Mesothelial cell of epicardium (in vitro differentiated cells): ENCODE measurements at regions not wholly inside any gene's neighbourhood (a gene's known extent, or its start where the extent isn't known, plus 50 kb on each side); places are given as distances from the start of the nearest gene placed in this dataset.

Experiments used
- DNase-seq, 2 experiments: peaks; one replicate each; pipeline ENCODE4 v3.0.0; 2021; ENCODE audit warnings: low spot score in 2 of 2; ENCODE audit not compliant: unreplicated experiment in 2 of 2
- H3K27ac Mint-ChIP-seq: 2 replicates; pipeline ENCODE4 v1.8.0; 2021; ENCODE audit warnings: mixed read lengths
- H3K27me3 Mint-ChIP-seq: 2 replicates; pipeline ENCODE4 v1.8.0; 2021; ENCODE audit warnings: low read depth, mixed read lengths
- H3K36me3 Mint-ChIP-seq: 2 replicates; pipeline ENCODE4 v1.8.0; 2021; ENCODE audit warnings: mixed read lengths
- H3K4me1 Mint-ChIP-seq: 2 replicates; pipeline ENCODE4 v1.8.0; 2021; ENCODE audit warnings: mixed read lengths
- H3K4me3 Mint-ChIP-seq: 2 replicates; pipeline ENCODE4 v1.8.0; 2021; ENCODE audit warnings: mild to moderate bottlenecking, moderate library complexity, mixed read lengths
- H3K9me3 Mint-ChIP-seq: 2 replicates; pipeline ENCODE4 v1.8.0; 2021; ENCODE audit warnings: mixed read lengths
- TF ChIP-seq, protein P1 (sequence below): fragments of 200-600 bp; sonication (generic); IDR thresholded peaks from one replicate; pipeline ENCODE4 v1.5.0; 2021; ENCODE audit warnings: antibody characterized with exemption; ENCODE audit not compliant: unreplicated experiment

DNA sequence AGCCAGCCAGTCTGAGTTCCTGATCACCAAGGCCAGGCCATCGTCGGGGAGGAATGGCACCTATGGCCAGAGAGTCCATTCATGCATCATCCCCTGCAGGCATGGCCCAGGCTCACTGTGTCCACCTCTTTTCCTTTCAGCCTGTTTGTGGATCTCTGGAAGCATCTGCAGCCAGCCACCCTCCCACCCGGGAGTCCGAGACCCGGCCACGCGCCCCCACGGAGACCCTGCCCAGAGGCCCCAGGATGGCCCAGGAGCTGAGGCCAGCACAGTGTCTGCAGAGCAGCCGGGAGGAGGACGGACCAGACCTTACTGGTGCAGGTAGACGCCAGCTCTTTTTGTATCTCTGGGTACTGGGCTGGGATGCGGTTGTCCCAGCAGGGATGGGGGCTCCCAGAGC lies 245.1 kb upstream of the CIBAR2 start:
- Mint-ChIP-seq H3K4me1 (peaks cover 60% of the 10 kb centered on the region), H3K9me3 (no peaks in the 10 kb centered on the region), H3K36me3 (no peaks in the 10 kb centered on the region), H3K4me3 (no peak overlapping the region), H3K27me3 (no peaks in the 10 kb centered on the region), H3K27ac (peak overlapping the region; percentile 30)
- TF ChIP-seq, protein P1, sequence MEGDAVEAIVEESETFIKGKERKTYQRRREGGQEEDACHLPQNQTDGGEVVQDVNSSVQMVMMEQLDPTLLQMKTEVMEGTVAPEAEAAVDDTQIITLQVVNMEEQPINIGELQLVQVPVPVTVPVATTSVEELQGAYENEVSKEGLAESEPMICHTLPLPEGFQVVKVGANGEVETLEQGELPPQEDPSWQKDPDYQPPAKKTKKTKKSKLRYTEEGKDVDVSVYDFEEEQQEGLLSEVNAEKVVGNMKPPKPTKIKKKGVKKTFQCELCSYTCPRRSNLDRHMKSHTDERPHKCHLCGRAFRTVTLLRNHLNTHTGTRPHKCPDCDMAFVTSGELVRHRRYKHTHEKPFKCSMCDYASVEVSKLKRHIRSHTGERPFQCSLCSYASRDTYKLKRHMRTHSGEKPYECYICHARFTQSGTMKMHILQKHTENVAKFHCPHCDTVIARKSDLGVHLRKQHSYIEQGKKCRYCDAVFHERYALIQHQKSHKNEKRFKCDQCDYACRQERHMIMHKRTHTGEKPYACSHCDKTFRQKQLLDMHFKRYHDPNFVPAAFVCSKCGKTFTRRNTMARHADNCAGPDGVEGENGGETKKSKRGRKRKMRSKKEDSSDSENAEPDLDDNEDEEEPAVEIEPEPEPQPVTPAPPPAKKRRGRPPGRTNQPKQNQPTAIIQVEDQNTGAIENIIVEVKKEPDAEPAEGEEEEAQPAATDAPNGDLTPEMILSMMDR, result no peak
- DNase-seq, result no peak

DNA sequence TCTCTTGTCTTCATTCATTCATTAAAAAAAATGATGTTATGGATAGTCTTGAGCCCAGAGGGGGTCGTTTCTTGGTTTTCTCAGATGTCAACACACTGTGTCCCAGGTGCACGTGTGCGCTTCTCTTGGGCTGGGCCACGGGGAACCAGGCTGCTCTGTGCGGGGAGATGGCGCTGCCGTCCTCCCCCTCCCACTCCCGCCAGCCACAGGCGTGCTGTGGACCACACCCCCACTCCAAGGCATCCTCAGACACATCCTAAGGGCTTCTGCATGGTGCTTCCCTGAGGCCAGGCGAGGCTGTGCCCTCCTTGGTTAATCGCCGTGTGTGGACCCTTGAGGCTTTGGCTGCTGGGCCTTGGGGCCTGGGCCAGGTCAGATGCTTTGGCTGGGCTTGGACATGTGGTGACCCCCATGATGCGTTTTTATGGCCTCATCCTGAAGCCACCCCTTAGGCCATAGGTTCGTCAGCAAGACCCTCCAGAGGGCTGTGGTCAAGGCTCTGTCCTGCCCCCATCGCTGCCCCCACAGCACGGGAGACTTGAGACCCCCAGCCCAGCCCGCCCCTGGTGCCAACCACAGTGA lies 245.7 kb upstream of the CIBAR2 start:
- Mint-ChIP-seq H3K4me1 (peaks cover 55% of the 10 kb centered on the region), H3K36me3 (no peaks in the 10 kb centered on the region), H3K4me3 (no peak overlapping the region), H3K27ac (no peak overlapping the region), H3K9me3 (no peaks in the 10 kb centered on the region), H3K27me3 (no peaks in the 10 kb centered on the region)
- no peak for DNase-seq
- TF ChIP-seq, protein P1, result no peak

DNA sequence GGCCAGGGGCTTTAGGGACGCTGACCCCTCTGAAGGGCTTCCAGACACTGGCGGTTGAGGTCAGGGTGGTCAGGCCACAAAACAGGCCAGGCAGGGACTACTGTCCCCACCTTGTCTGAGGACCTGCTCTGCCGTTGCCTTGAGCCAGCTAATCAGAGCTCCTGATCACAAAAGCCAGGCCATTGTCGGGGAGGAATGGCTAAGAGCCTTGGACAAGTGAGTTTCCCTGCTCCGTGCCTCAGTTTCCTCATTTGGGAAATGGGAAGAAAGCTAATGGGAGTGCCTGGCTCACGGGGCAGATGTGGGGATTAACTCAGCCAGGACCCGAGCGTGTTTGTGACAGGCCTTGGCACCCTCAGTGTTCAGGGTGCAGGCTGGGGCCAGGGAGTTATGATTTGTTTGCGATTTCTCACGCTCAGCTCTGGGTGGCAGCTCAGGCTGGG lies 246.5 kb upstream of the CIBAR2 start:
- peak overlapping the region; percentile 67 for H3K27ac Mint-ChIP-seq

DNA sequence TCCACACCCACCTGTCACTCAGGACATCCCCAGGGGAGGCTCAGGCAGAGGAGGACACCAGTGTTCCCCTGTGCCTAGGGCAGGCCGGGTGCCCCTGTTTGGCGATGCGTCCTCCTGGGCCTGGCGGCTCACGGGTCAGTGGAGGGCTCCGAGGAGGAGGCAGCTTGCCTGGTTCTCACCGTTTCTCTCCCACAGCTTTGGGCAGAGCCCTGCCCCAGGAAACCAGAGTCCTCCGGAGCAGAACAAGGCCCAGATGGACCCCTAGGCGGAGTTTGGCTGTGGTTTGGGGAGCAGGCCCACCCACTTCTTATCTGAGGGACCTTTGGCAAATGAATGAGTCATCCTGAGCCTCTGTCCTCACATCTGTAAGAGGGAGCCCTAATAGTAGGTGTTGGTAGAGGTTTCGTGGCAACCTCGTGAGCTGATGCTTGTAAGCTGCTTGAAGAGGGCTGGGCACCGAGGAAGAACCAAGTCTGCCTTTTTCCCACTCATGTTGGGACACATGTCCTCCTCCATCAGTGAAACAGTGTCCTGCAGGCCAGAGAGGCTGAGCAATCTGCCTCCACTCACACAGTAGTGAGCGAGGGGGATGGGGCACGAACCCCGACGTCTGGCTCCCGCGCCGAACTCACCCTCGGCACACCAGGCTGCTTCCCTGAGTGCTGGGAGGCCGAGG lies 247.0 kb upstream of the CIBAR2 start:
- TF ChIP-seq, protein P1, result no peak
- DNase-seq, result no peak
- H3K4me3 Mint-ChIP-seq, result no peak overlapping the region

More for the DNA sequence above, 246.5 kb upstream of the CIBAR2 start:
- no peaks in the 10 kb centered on the region for H3K27me3 Mint-ChIP-seq
- TF ChIP-seq, protein P1, result no peak
- peaks cover under 1% of the 10 kb centered on the region for H3K9me3 Mint-ChIP-seq
- H3K4me1 Mint-ChIP-seq, result peaks cover 49% of the 10 kb centered on the region
- H3K4me3 Mint-ChIP-seq, result no peak overlapping the region
- peaks cover under 1% of the 10 kb centered on the region for H3K36me3 Mint-ChIP-seq
- no peak for DNase-seq

DNA sequence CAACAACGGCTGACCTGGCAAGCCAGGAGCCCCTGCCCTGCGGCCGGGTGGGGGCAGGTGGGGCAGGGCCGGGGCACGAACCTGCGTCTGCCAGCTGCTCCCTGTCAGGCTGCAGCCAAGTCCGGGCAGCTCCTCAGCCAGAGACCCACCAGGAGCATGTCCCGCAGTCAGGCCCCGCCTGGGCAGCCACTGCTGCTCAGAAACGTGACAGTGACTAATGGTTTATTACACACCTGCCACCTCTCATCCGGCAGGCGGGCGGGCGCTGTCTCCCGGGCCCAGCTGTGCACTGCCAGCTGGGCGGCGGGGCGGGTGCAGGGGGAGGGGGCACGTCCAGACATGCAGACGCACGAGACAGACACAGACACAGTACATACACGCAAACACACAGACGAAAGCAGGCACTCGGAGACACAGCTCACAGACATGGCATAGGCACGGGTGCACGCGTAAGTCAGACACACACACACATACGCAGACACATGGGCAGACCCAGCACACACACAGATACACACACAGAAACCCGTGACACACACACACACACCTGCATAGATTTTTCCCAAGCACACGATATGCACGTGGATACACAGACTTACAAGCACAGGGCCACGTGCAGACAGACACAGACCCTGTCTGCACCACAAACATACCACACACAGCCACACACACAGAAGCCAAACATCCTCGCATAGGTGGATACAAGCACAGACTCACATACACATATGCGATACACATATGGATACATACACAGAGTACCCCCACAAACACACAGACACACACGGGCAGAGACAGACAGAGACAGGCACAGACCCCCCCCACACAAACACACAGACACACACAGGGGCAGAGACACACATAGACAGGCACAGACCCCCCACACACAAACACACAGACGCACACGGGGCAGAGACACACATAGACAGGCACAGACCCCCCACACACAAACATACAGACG lies 248.3 kb upstream of the CIBAR2 start:
- no peak for DNase-seq
- H3K9me3 Mint-ChIP-seq, result peaks cover 7% of the 10 kb centered on the region
- H3K36me3 Mint-ChIP-seq, result peaks cover 6% of the 10 kb centered on the region
- H3K27ac Mint-ChIP-seq, result peak overlapping the region; percentile 65
- no peak overlapping the region for H3K4me3 Mint-ChIP-seq
- peaks cover 44% of the 10 kb centered on the region for H3K4me1 Mint-ChIP-seq
- TF ChIP-seq, protein P1, result no peak
- no peaks in the 10 kb centered on the region for H3K27me3 Mint-ChIP-seq

More for the DNA sequence above, 247.0 kb upstream of the CIBAR2 start:
- H3K9me3 Mint-ChIP-seq, result peaks cover 6% of the 10 kb centered on the region
- H3K4me1 Mint-ChIP-seq, result peaks cover 46% of the 10 kb centered on the region
- H3K27me3 Mint-ChIP-seq, result no peaks in the 10 kb centered on the region
- no peak overlapping the region for H3K27ac Mint-ChIP-seq
- H3K36me3 Mint-ChIP-seq, result peaks cover 6% of the 10 kb centered on the region
